HG02678 (cell line): ENCODE measurements at regions not wholly inside any gene's neighbourhood (a gene's known extent, or its start where the extent isn't known, plus 50 kb on each side); places are given as distances from the start of the nearest gene placed in this dataset.

Experiments
- ATAC-seq: cut with Tn5 transposase; IDR thresholded peaks from one replicate; pipeline ENCODE4 v1.9.1; 2021; ENCODE audit warnings: mild to moderate bottlenecking, moderate library complexity; ENCODE audit not compliant: unreplicated experiment

- peak; percentile 93 for ATAC-seq
Measured at GRCh38 chr12:24109381-24110039, 160.0 kb upstream of the SOX5 start.

DNA sequence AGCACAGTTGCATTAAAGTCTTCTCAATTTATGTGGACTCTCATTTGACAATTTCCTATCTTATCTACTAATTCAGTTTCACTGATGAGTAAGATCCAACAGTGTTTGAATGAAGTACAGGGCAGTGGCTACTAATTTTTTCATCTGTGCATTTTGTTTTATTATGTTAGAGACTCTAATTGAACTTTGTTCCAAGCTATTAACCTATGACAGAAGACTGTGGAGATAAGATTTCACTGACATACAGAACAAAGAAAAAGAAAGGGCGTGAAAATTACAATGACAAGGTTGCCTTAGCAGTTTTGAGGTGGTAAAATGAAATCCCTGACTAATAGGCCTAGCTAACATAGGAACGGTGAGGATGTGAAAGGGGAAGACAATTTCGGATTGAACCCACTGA, 153.2 kb upstream of the SOX5 start:
- no peak for ATAC-seq

- no peak for ATAC-seq
Measured at GRCh38 chr12:24099576-24099975, 150.1 kb upstream of the SOX5 start.

DNA sequence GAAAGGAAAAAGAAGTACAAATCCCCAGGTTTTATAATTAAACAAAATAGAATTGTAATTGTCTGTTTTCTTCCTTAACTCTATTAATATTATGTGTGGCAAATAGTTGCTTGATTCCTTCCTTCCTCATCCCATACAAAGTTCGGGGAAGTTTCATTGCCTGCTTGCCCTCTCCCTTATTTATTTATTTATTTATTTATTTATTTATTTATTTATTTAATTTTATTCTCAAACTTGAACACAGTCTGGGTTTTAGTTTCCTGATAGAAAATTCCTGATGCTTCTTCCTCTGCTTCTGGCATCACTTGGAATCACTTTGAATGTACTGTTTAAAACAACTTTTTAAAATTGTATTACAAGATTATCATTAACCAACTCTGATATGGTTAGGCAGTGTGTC, 145.8 kb upstream of the SOX5 start:
- ATAC-seq: no peak

GRCh38 chr12:24089510-24089890, 140.0 kb upstream of the SOX5 start:
- no peak for ATAC-seq

- no peak for ATAC-seq
Measured at GRCh38 chr12:24088751-24089509, 139.5 kb upstream of the SOX5 start.

- ATAC-seq: no peak
Measured at GRCh38 chr12:24087294-24087693, 137.8 kb upstream of the SOX5 start.

GRCh38 chr12:24084800-24085199, 135.3 kb upstream of the SOX5 start:
- ATAC-seq: no peak

- no peak for ATAC-seq
Measured at GRCh38 chr12:24083838-24084237, 134.4 kb upstream of the SOX5 start.

DNA sequence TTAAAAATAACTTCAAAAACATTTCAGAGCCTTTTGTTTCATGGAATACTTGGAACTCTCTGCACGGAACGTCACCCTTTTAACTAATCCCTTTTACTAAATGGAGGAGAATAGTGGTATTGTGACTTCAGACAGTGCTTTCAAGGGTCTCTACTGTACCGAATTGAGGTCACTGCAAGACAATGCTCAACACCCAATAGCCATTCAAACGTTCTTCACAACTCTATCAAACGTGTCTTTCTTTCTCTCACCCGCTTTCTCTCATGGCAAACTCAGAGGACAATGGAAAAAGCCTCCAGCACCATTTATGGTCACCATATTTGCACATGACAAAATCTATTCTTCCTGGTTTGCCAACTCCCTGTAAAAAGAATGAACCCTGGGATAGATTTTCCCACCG, 132.1 kb upstream of the SOX5 start:
- no peak for ATAC-seq

- ATAC-seq: no peak
Measured at GRCh38 chr12:24081092-24081529, 131.6 kb upstream of the SOX5 start.

DNA sequence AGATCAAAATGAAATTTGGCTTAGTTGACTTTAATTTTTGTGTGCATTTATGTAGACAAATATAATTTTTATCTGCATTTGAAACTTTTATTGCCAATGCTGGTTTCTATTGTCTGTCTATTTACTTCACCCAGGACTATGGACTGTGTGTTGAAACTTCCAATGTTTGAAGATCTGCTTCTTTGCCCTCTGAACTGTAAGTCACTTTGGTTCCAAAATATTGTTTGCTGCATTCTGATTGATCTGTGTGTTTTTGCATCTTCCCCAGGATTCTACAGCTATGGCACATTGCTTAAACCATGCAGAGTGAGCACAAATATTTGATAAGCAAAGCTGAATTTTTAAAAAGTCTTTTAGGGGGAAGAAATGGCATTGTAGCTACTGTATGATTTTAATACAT, 131.0 kb upstream of the SOX5 start:
- no peak for ATAC-seq

DNA sequence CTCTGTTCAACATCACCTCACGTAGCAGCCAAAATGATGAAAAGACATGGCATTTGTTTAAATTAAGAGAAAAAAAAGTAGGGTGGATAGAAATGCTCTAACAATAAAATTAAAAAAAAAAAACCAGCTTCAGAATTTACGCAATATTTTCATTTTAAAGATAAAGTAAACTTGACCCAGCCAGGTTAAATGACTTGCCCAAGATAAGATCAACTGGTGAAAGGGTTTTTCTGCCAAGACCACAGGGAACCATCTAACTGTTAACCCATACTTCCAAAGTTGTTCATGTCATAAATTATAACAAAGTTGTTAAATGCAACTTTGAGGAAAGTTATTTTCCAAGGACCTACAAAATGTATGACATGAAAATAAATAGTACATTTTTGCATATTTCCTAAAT, 129.6 kb upstream of the SOX5 start:
- ATAC-seq: no peak

DNA sequence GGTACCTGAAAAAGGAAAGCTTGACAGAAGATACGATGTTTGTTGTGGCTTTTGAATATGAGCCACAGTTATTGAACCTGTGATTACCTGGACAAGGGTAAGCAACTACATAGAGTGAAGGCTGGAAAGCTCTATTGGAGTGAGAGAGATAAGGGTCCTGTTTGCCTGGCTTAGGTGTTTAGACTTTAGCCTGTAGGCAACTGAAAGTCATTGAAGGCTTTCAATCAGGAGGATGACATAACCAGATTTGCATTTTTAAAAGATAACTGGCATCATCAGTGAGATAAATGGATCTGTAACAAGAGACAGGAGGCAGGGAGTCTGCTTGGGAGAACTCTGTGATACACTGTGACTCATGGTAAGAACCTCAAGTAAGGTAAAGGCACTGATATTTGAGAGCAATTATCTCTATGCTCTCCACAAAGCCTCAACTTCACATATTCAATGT, 128.9 kb upstream of the SOX5 start:
- ATAC-seq: no peak

DNA sequence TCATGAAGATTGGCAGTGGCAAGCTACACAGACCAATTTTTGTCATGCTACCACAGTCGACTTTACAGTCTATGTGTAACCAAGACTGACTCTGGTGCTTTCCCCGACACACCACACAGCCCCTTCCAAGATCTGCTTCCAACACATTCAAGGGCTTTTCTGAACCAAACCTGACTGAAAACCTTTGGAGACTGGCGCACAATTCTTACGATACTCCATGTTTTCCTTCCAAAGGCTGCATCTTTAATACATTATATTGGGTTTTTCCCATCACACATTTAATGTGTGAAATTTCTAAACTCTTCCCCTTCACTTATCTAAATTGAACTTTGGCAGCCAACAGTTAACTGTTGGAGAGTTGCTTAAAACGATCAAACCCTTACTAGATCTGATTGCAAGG, 127.7 kb upstream of the SOX5 start:
- ATAC-seq: no peak

DNA sequence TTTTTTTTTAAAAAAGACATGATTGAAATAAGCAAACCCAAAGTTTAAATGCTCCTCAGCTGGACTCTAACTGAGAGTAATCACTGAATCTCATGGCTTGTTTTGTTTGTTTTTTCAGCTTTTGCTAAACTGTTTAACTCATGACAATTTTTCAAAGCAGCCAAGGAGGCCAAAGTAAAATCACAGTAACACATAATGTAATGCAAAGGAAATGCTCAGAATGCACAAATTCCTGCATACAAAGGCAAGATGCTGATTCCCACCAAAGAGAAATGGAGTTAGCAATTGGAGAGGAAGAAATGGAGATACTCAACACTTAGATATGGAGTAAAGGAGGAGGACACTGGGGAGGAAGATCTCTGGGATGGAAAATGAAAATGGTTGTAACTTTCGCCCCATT, 126.2 kb upstream of the SOX5 start:
- no peak for ATAC-seq

- ATAC-seq: no peak
Measured at GRCh38 chr12:24073170-24073810, 123.8 kb upstream of the SOX5 start.

- no peak for ATAC-seq
Measured at GRCh38 chr12:24072302-24072701, 122.8 kb upstream of the SOX5 start.

DNA sequence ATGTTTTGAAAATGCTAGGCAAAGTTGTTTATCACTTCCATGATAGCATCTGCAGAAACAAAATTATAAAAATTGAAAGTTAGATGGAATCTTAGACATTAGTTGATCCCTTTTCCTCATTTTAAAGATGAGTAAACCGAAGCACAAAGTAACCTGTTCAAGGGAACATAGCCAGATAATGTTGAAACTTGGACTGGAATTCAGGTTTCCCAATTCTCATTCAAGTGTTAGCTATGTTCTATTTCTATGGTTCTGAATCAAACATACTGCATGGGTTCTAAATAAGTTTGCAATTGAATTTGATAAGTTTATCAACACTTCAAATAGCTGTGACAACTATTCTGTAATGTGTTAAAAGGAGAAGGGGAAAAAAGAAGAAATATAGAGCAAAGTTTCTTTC, 122.4 kb upstream of the SOX5 start:
- ATAC-seq: no peak

DNA sequence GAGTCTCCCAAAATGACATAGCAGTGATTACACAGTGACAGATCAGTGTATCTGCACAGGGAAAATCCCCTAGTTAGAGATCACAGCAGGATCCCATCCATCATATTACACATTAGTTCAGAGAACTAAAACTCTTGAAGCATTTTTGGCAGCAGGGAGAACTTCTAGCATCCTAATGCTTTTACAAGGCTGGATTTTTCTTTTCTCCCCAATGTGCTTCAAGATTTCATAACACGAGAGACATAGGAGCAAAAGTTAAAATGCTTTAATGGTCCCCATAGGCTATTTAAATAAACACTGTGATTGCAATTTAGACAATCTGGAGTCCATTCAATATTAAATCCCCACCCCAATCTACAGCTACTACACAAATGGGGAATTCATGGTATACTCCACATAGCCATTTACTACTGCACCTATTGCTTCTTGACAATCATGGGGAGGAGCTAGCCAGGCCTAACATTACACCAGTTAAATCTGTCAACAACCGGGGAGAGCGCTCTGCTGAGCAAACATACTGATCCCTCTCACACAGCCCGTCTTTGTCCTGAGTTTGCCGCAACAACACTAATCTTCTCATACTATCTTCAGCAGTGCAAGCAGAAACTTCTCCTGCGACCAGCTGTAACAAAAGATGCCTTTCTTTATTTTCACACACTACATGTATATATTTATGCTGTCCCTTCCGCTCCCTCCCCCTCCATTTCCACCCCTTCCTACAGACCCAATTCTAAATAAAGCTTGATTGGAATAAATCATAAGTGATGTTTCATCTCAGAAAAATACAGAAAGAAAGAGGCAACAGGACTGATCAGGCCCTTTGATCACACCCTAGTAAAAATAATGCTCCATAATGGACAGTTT, 120.3 kb upstream of the SOX5 start:
- no peak for ATAC-seq

GRCh38 chr12:24066865-24067264, 117.4 kb upstream of the SOX5 start:
- no peak for ATAC-seq
